Caco-2 (cell line): ENCODE measurements at regions not wholly inside any gene's neighbourhood (a gene's known extent, or its start where the extent isn't known, plus 50 kb on each side); places are given as distances from the start of the nearest gene placed in this dataset.

Source experiments
- BruUV-seq: library from RNA; stranded (reverse); fragments of 400-500 nt; replicated peaks from 2 replicates; lab custom pipeline; 2021; lab: Mats Ljungman, UMichigan
- CTCF ChIA-PET: fragments of 300-600 bp; sonication (Branson Sonifier 250); formaldehyde crosslinking; loops from one replicate; lab custom pipeline; 2022; ENCODE audit warnings: antibody characterized with exemption; lab: Charles Lee
- POLR2A ChIA-PET: fragments of 300-600 bp; sonication (Branson Sonifier 250); formaldehyde crosslinking; loops from one replicate; lab custom pipeline; 2022; ENCODE audit warnings: antibody characterized with exemption; lab: Charles Lee
- DNase-seq, 2 experiments: peaks; one replicate each; pipeline versions ENCODE4 v3.0.0 to v3.0.0-alpha.2; 2020 to 2022
- H3K27me3 ChIP-seq: replicated peaks from 2 replicates; pipeline ENCODE4 v1.6.0; 2011; ENCODE audit warnings: low read length; ENCODE audit not compliant: control insufficient read depth, insufficient read depth
- H3K36me3 ChIP-seq: 2 replicates; pipeline ENCODE4 v1.5.1; 2011; ENCODE audit warnings: low read length; ENCODE audit not compliant: control insufficient read depth, insufficient read depth
- H3K4me1 ChIP-seq: fragments of 250-450 bp; sonication (Bioruptor Pico); 2 replicates; pipeline ENCODE4 v1.5.1; 2020; ENCODE audit warnings: mild to moderate bottlenecking
- H3K4me3 ChIP-seq: 2 replicates; pipeline ENCODE4 v1.5.1; 2011; ENCODE audit warnings: low read depth, mild to moderate bottlenecking, control low read depth, low read length
- H3K9me3 ChIP-seq: fragments of 250-450 bp; sonication (Bioruptor Pico); 2 replicates; pipeline ENCODE4 v1.5.1; 2020; ENCODE audit warnings: mild to moderate bottlenecking, moderate library complexity
- H3K27ac Mint-ChIP-seq: one replicate; pipeline ENCODE4 v1.8.0; 2022; ENCODE audit warnings: mixed read lengths; ENCODE audit not compliant: unreplicated experiment
- H3K27me3 Mint-ChIP-seq: one replicate; pipeline ENCODE4 v1.8.0; 2022; ENCODE audit warnings: mixed read lengths; ENCODE audit not compliant: insufficient read depth, unreplicated experiment
- H3K36me3 Mint-ChIP-seq: one replicate; pipeline ENCODE4 v1.8.0; 2022; ENCODE audit warnings: mild to moderate bottlenecking, mixed read lengths; ENCODE audit not compliant: insufficient read depth, unreplicated experiment
- H3K4me1 Mint-ChIP-seq: one replicate; pipeline ENCODE4 v1.8.0; 2022; ENCODE audit warnings: low read depth, mixed read lengths; ENCODE audit not compliant: unreplicated experiment
- H3K4me3 Mint-ChIP-seq: one replicate; pipeline ENCODE4 v1.8.0; 2022; ENCODE audit warnings: mild to moderate bottlenecking, moderate library complexity, mixed read lengths; ENCODE audit not compliant: unreplicated experiment
- H3K9me3 Mint-ChIP-seq: one replicate; pipeline ENCODE4 v1.8.0; 2022; ENCODE audit warnings: mixed read lengths; ENCODE audit not compliant: unreplicated experiment
- intact Hi-C: fragments of 100-400 bp; cut with micrococcal nuclease; formaldehyde crosslinking; loops from one replicate; pipeline ENCODE4 v1.10.0; 2022; ENCODE audit not compliant: unreplicated experiment
- TF ChIP-seq, protein P1 (sequence below), 2 experiments: fragments of 200-600 bp in 1 of 2; IDR thresholded peaks; 1 replicate in 1 of 2; 2 replicates in 1 of 2; pipeline versions ENCODE4 v1.5.1 to v1.8.0; 2011 to 2022; ENCODE audit warnings: antibody characterized with exemption in 1 of 2, control low read depth in 1 of 2, inconsistent platforms in 1 of 2, low read depth in 1 of 2, low read length in 1 of 2, mild to moderate bottlenecking in 1 of 2, moderate library complexity in 1 of 2; ENCODE audit not compliant: insufficient read depth in 1 of 2, severe bottlenecking in 1 of 2, unreplicated experiment in 1 of 2

DNA sequence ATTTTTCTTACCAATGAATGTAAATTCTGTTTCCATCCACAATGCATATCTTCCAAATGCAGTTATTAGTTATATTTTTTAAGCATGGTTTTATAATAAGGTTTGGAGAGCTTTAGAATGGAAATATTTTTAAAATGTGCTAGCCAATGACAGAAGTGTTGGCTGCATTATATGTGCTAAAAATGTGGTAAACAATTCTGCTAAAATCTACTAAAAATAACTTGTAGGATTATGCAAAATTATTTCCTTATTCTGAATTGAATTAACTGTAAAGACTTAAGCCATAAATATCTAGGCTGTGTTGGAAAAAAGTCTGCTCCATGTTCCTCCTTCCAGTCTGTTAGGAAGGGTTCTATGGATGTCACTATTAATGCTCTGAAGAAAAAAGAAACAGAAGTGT is 503.3 kb downstream of the PRR16 start:
- no peak overlapping the region for H3K4me3 ChIP-seq
- H3K9me3 Mint-ChIP-seq = no peaks in the 10 kb centered on the region
- CTCF ChIA-PET = no interaction called here
- TF ChIP-seq, protein P1, sequence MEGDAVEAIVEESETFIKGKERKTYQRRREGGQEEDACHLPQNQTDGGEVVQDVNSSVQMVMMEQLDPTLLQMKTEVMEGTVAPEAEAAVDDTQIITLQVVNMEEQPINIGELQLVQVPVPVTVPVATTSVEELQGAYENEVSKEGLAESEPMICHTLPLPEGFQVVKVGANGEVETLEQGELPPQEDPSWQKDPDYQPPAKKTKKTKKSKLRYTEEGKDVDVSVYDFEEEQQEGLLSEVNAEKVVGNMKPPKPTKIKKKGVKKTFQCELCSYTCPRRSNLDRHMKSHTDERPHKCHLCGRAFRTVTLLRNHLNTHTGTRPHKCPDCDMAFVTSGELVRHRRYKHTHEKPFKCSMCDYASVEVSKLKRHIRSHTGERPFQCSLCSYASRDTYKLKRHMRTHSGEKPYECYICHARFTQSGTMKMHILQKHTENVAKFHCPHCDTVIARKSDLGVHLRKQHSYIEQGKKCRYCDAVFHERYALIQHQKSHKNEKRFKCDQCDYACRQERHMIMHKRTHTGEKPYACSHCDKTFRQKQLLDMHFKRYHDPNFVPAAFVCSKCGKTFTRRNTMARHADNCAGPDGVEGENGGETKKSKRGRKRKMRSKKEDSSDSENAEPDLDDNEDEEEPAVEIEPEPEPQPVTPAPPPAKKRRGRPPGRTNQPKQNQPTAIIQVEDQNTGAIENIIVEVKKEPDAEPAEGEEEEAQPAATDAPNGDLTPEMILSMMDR (IDR thresholded peaks at IDR 0.05; ENCODE audit: insufficient read depth in 1 of 2, low read depth in 1 of 2, low read length in 1 of 2, severe bottlenecking in 1 of 2, unreplicated experiment in 1 of 2) = no peak
- H3K27me3 ChIP-seq = no peaks in the 10 kb centered on the region
- BruUV-seq = no TSS peak
- no peaks in the 10 kb centered on the region for H3K36me3 ChIP-seq
- intact Hi-C loops = no loop called here
- no peaks in the 10 kb centered on the region for H3K36me3 Mint-ChIP-seq
- DNase-seq = no peak
- no peaks in the 10 kb centered on the region for H3K4me1 ChIP-seq
- no peaks in the 10 kb centered on the region for H3K9me3 ChIP-seq
- H3K4me1 Mint-ChIP-seq = no peaks in the 10 kb centered on the region
- H3K4me3 Mint-ChIP-seq = no peak overlapping the region
- H3K27ac Mint-ChIP-seq = no peak overlapping the region
- H3K27me3 Mint-ChIP-seq = no peaks in the 10 kb centered on the region
- POLR2A ChIA-PET = no interaction called here

DNA sequence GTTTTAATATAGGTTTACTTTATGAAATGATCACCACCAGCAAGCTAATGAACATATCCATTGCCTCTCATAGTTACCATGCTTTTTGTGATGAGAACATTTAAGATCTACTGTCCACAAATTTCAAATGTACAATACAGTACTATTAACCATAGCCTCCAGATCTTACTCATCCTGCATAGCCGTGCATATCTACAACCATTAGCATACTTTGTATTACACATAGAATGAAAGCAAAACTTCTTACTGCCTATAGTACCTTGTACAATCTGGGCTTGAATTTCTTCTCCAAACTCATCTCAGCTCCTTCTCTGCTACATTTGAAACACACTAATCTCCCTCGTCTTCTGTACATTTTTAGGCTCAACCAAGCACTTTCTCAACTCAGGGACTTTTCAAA is 510.6 kb downstream of the PRR16 start:
- no peak overlapping the region for H3K4me3 ChIP-seq
- Mint-ChIP-seq H3K36me3 (no peaks in the 10 kb centered on the region), H3K4me1 (no peaks in the 10 kb centered on the region), H3K9me3 (no peaks in the 10 kb centered on the region), H3K27me3 (no peaks in the 10 kb centered on the region), H3K4me3 (no peak overlapping the region), H3K27ac (no peak overlapping the region)
- DNase-seq = no peak
- no TSS peak for BruUV-seq
- TF ChIP-seq, protein P1 (IDR thresholded peaks at IDR 0.05; ENCODE audit: insufficient read depth in 1 of 2, low read depth in 1 of 2, low read length in 1 of 2, severe bottlenecking in 1 of 2, unreplicated experiment in 1 of 2) = no peak
- intact Hi-C loops = no loop called here
- ChIA-PET CTCF (no interaction called here), POLR2A (no interaction called here)
- no peaks in the 10 kb centered on the region for H3K36me3 ChIP-seq
- no peaks in the 10 kb centered on the region for H3K4me1 ChIP-seq
- no peaks in the 10 kb centered on the region for H3K9me3 ChIP-seq
- no peaks in the 10 kb centered on the region for H3K27me3 ChIP-seq

DNA sequence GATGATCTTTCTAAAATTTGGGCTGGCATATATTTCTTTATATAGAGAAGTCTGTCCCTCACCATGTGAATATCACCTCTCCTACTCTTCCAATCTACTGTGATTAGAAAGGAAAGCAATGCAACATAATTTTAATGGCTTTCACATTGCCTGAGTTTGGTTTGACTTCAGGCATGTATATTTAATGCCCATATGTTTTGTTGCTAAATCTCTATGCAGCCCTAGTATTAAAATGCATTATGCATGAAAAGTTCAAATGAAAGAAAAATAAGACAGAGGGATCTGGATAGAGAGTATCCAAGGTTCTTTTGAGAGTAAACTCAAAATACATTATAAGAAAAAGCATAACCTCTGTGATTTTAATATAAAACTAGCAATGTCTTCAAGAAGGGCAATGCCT is 518.3 kb downstream of the PRR16 start:
- Histone ChIP-seq H3K4me3 (no peak overlapping the region), H3K9me3 (no peaks in the 10 kb centered on the region), H3K27me3 (no peaks in the 10 kb centered on the region), H3K4me1 (no peaks in the 10 kb centered on the region), H3K36me3 (no peaks in the 10 kb centered on the region)
- ChIA-PET POLR2A (no interaction called here), CTCF (no interaction called here)
- intact Hi-C loops = no loop called here
- no peaks in the 10 kb centered on the region for H3K36me3 Mint-ChIP-seq
- no peak overlapping the region for H3K27ac Mint-ChIP-seq
- no peak overlapping the region for H3K4me3 Mint-ChIP-seq
- H3K27me3 Mint-ChIP-seq = no peaks in the 10 kb centered on the region
- no peaks in the 10 kb centered on the region for H3K9me3 Mint-ChIP-seq
- TF ChIP-seq, protein P1 (IDR thresholded peaks at IDR 0.05; ENCODE audit: insufficient read depth in 1 of 2, low read depth in 1 of 2, low read length in 1 of 2, severe bottlenecking in 1 of 2, unreplicated experiment in 1 of 2) = no peak
- DNase-seq = no peak
- H3K4me1 Mint-ChIP-seq = no peaks in the 10 kb centered on the region
- no TSS peak for BruUV-seq
